Uterus (tissue), 3 donors: ENCODE measurements at regions not wholly inside any gene's neighbourhood (a gene's known extent, or its start where the extent isn't known, plus 50 kb on each side); places are given as distances from the start of the nearest gene placed in this dataset.
A peak's percentile ranks its signal among the peaks of the same experiment; 100 is the strongest.

Experiments
- DNase-seq, 2 donors: peaks; one replicate each; pipeline ENCODE4 v3.0.0-alpha.2; 2019 to 2020
- H3K27ac ChIP-seq, 2 donors: fragments of 200-600 bp; sonication (generic); 1 replicate in 1 of 2; 2 replicates in 1 of 2; pipeline ENCODE4 v1.5.1; 2016 to 2018
- H3K27me3 ChIP-seq, 2 donors: fragments of 200-600 bp; sonication (generic); one replicate each; pipeline ENCODE4 v1.5.1; 2018 to 2019; ENCODE audit warnings: control low read depth in 1 of 2
- H3K36me3 ChIP-seq, 2 donors: fragments of 200-600 bp; sonication (generic); one replicate each; pipeline ENCODE4 v1.5.1; 2019; ENCODE audit warnings: control low read depth in 1 of 2
- H3K4me1 ChIP-seq, 2 donors: fragments of 200-600 bp; sonication (generic); one replicate each; pipeline ENCODE4 v1.5.1; 2018 to 2019; ENCODE audit warnings: control low read depth in 1 of 2
- H3K4me3 ChIP-seq, 2 donors: fragments of 200-600 bp; sonication (generic); 1 replicate in 1 of 2; 2 replicates in 1 of 2; pipeline ENCODE4 v1.5.1; 2018 to 2019; ENCODE audit warnings: mild to moderate bottlenecking in 1 of 2
- H3K9me3 ChIP-seq, 2 donors: fragments of 200-600 bp; sonication (generic); one replicate each; pipeline ENCODE4 v1.5.1; 2019; ENCODE audit warnings: control low read depth in 1 of 2
- POLR2A ChIP-seq, 2 donors: fragments of 450-650 bp; IDR thresholded peaks; one replicate each; pipeline ENCODE4 v1.6.1; 2016; ENCODE audit warnings: antibody characterized with exemption in 2 of 2, mild to moderate bottlenecking in 1 of 2, moderate library complexity in 1 of 2
- intact Hi-C: fragments of 100-400 bp; cut with DNase I; formaldehyde crosslinking; loops from one replicate; pipeline ENCODE4 v1.15.1; 2023; ENCODE audit warnings: low total_unique reads
- TF ChIP-seq, protein P1 (sequence below), 4 experiments: fragments of 200-600 bp in 2 of 4; fragments of 450-650 bp in 2 of 4; sonication (generic) in 2 of 4; IDR thresholded peaks; one replicate each; pipeline ENCODE4 v1.5.1; 2016 to 2019; ENCODE audit warnings: antibody characterized with exemption in 4 of 4, mild to moderate bottlenecking in 2 of 4, moderate library complexity in 1 of 4
- donor health status: DM: yes; HTN: yes; CAD: no.

DNA sequence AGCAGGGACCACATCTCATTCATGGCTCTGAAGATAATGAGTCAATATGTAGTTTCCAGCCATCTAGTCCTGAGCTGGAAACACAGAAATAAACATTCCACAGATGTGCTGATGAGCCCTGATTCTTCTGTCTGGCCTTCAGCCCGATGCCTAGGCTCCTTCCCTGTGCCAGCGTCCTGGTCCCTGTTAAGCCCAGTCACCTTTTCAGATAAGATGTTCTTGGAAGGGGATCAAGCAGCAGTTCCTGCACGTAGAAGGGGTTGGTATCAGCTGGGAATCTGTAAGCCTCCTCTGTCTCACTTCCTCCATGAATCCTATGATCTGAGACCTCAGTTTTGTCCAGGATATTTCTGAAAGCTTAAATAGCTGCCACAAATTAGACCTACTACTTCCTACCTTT is 149.3 kb downstream of the TTC32 start:
- H3K27me3 ChIP-seq, result no peaks in the 10 kb centered on the region
- H3K4me3 ChIP-seq, result no peak overlapping the region
- intact Hi-C loops, result no loop called here
- no peak for DNase-seq
- TF ChIP-seq, protein P1, sequence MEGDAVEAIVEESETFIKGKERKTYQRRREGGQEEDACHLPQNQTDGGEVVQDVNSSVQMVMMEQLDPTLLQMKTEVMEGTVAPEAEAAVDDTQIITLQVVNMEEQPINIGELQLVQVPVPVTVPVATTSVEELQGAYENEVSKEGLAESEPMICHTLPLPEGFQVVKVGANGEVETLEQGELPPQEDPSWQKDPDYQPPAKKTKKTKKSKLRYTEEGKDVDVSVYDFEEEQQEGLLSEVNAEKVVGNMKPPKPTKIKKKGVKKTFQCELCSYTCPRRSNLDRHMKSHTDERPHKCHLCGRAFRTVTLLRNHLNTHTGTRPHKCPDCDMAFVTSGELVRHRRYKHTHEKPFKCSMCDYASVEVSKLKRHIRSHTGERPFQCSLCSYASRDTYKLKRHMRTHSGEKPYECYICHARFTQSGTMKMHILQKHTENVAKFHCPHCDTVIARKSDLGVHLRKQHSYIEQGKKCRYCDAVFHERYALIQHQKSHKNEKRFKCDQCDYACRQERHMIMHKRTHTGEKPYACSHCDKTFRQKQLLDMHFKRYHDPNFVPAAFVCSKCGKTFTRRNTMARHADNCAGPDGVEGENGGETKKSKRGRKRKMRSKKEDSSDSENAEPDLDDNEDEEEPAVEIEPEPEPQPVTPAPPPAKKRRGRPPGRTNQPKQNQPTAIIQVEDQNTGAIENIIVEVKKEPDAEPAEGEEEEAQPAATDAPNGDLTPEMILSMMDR (IDR thresholded peaks at IDR 0.05), result no peak
- no peak for TF ChIP-seq POLR2A (IDR thresholded peaks at IDR 0.05)
- H3K27ac ChIP-seq, result peak overlapping the region in 1 of 2 donors; percentile 65
- no peaks in the 10 kb centered on the region for H3K4me1 ChIP-seq
- no peaks in the 10 kb centered on the region for H3K9me3 ChIP-seq
- H3K36me3 ChIP-seq, result no peaks in the 10 kb centered on the region

DNA sequence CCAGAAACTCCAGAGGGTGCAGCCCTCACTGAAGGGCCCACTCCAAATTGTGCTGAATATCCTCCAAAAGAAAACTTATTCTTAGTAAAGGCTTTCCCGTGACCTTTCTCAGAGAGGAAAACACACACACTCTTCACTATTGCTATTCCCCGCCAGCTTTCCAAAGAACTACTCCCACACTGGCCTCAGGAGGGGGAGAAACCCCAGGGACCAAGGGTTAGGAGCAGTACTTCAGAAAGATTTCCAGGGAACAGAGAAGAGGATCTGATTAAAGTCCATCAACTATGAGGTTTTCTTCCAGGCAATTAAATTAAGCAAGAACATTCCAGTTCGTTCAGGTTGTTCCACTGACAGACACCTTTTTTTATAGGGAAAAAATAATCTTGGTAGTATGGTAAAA is 150.2 kb downstream of the TTC32 start:
- Histone ChIP-seq H3K4me3 (no peak overlapping the region), H3K36me3 (no peaks in the 10 kb centered on the region), H3K27ac (peak overlapping the region; percentile 65 to 67), H3K27me3 (no peaks in the 10 kb centered on the region), H3K9me3 (no peaks in the 10 kb centered on the region), H3K4me1 (no peaks in the 10 kb centered on the region)
- intact Hi-C loops, result no loop called here
- peak; percentile 40 to 57 for DNase-seq
- TF ChIP-seq, protein P1 (IDR thresholded peaks at IDR 0.05), result no peak
- TF ChIP-seq POLR2A (IDR thresholded peaks at IDR 0.05), result no peak

DNA sequence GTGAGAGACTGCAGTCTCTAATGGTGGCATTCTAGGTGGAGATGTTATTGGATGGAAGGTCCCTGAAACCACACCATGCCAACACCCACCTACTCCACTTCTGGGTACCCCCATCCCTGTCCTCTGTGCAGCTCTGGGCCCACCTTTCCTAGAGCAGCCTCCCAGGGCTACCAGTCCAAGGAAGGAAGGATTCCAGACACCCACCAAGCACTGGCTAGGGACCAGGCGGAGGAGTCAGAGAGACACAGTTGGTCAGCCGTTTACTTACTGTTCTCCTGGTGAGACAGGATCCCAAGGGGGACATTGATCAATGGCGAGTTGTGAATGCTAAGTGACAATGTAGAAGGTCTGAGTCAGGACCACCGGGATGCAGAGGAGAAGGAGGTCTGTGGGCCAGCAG is 151.6 kb downstream of the TTC32 start:
- intact Hi-C loops, result no loop called here
- TF ChIP-seq POLR2A (IDR thresholded peaks at IDR 0.05), result no peak
- TF ChIP-seq, protein P1 (IDR thresholded peaks at IDR 0.05), result no peak
- Histone ChIP-seq H3K27me3 (no peaks in the 10 kb centered on the region), H3K36me3 (no peaks in the 10 kb centered on the region), H3K4me1 (no peaks in the 10 kb centered on the region), H3K4me3 (no peak overlapping the region), H3K27ac (no peak overlapping the region), H3K9me3 (no peaks in the 10 kb centered on the region)
- DNase-seq, result no peak

DNA sequence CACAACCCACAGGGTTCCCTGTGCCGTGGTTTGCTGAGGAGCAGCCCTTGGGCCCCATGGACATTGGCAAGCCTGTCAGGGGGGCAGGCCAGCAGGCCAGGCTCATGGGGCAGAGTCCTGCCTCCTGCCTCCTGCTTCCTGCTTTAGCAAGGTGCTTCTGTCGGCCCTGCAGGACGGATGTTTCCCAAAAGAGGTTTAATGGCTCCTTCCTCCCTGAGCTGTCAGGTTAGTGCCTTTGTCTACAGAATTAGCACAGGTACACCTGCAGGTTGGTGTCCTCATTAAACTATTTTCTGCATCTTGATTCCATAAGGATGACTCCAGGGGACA is 152.3 kb downstream of the TTC32 start:
- no peak for DNase-seq
- intact Hi-C loops, result no loop called here
- H3K27ac ChIP-seq, result no peak overlapping the region

DNA sequence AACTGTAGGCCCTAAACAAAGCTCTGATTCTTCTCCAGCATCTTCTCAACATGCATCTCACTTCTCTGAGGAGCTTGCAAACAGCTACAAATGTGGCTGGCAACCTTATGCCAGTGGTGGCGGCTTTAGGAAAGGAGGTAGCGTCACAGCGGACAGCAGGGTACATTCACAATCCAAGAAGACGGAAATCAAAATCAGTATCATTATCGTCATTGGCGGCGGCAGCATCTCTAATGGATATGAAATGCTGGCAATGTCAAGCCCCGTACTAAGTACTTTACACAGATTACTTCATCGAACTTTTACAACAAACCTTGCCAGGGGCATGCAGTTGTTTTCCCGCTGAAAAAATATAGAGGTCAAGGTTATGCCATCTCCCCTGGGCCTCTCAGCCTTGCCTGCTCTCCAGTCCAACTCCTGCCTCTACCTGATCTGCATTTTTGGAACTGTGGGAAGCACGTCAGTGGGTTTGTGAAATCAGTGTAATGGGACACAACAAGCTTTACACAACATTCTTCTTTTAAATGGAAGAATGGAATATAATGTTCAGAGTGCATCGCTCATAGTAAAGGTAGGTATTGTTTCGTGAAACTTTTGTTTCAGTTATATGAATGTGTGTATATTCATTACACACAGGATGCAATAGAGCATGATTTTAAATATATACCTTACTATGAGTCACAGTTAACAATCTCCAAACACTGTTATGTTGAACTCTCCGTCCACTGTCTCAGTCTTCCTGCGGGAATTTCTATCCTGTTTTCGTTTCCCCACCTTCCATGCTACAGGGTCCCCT is 152.9 kb downstream of the TTC32 start:
- Histone ChIP-seq H3K27ac (no peak overlapping the region), H3K9me3 (no peaks in the 10 kb centered on the region), H3K4me3 (no peak overlapping the region), H3K4me1 (no peaks in the 10 kb centered on the region), H3K36me3 (no peaks in the 10 kb centered on the region), H3K27me3 (no peaks in the 10 kb centered on the region)
- TF ChIP-seq POLR2A (IDR thresholded peaks at IDR 0.05), result no peak
- TF ChIP-seq, protein P1 (IDR thresholded peaks at IDR 0.05), result no peak
- DNase-seq, result no peak
- intact Hi-C loops, result no loop called here

More for the DNA sequence above, 152.3 kb downstream of the TTC32 start:
- Histone ChIP-seq H3K36me3 (no peaks in the 10 kb centered on the region), H3K9me3 (no peaks in the 10 kb centered on the region), H3K4me1 (no peaks in the 10 kb centered on the region), H3K4me3 (no peak overlapping the region), H3K27me3 (no peaks in the 10 kb centered on the region)
- no peak for TF ChIP-seq POLR2A (IDR thresholded peaks at IDR 0.05)
- TF ChIP-seq, protein P1 (IDR thresholded peaks at IDR 0.05), result no peak
